ENCODE measurements at regions not wholly inside any gene's neighbourhood (a gene's known extent, or its start where the extent isn't known, plus 50 kb on each side); places are given as distances from the start of the nearest gene placed in this dataset.

- H3F3A ChIP-seq (ENCODE audit: low read depth) = no peaks in the 10 kb centered on the region
- no peaks in the 10 kb centered on the region for H3K79me2 ChIP-seq (ENCODE audit: insufficient read depth, low read length)
- H3K4me1 ChIP-seq (ENCODE audit: insufficient read depth, low read length, poor library complexity, severe bottlenecking) = no peaks in the 10 kb centered on the region
- no peak overlapping the region for H2AFZ ChIP-seq (ENCODE audit: low read length)
- TF ChIP-seq CTCF (conservative IDR thresholded peaks at IDR 0.05; ENCODE audit: low read length) (no peak), EZH2phosphoT487 (IDR thresholded peaks at IDR 0.05; ENCODE audit: borderline replicate concordance) (no peak)
- H3K4me2 ChIP-seq (ENCODE audit: low read depth, low read length, poor library complexity, severe bottlenecking) = no peak overlapping the region
- no peaks in the 10 kb centered on the region for H4K20me1 ChIP-seq (ENCODE audit: insufficient read depth, low read length, poor library complexity, severe bottlenecking)
- no peak overlapping the region for H3K9ac ChIP-seq (ENCODE audit: low read depth, low read length, poor library complexity, severe bottlenecking)
- no peaks in the 10 kb centered on the region for H3K36me3 ChIP-seq (ENCODE audit: insufficient read depth, low read length)
- no peaks in the 10 kb centered on the region for H3K9me3 ChIP-seq (ENCODE audit: insufficient read depth, low read depth, low read length)
- H3K9me2 ChIP-seq (replicated peaks; ENCODE audit: low read depth, low read length) = no peaks in the 10 kb centered on the region
- no peak overlapping the region for H3K4me3 ChIP-seq (ENCODE audit: low read length, poor library complexity, severe bottlenecking)
- H3K27me3 ChIP-seq (ENCODE audit: insufficient read depth, low read length, poor library complexity, severe bottlenecking) = peaks cover 5% of the 10 kb centered on the region
These were observed 123.2 kb upstream of the CYP1B1 start for GRCh38 chr2:38199127-38199526.

GRCh38 chr2:38194751-38195150 lies 118.8 kb upstream of the CYP1B1 start:
- peaks cover 5% of the 10 kb centered on the region for H3K27me3 ChIP-seq (ENCODE audit: insufficient read depth, low read length, poor library complexity, severe bottlenecking)
- no peak overlapping the region for H3K4me2 ChIP-seq (ENCODE audit: low read depth, low read length, poor library complexity, severe bottlenecking)
- no peak for TF ChIP-seq CTCF (conservative IDR thresholded peaks at IDR 0.05; ENCODE audit: low read length)
- TF ChIP-seq EZH2phosphoT487 (IDR thresholded peaks at IDR 0.05; ENCODE audit: borderline replicate concordance) = no peak
- no peaks in the 10 kb centered on the region for H3K36me3 ChIP-seq (ENCODE audit: insufficient read depth, low read length)
- no peaks in the 10 kb centered on the region for H3K9me2 ChIP-seq (replicated peaks; ENCODE audit: low read depth, low read length)
- H3K4me1 ChIP-seq (ENCODE audit: insufficient read depth, low read length, poor library complexity, severe bottlenecking) = peaks cover 9% of the 10 kb centered on the region
- no peaks in the 10 kb centered on the region for H4K20me1 ChIP-seq (ENCODE audit: insufficient read depth, low read length, poor library complexity, severe bottlenecking)
- H3F3A ChIP-seq (ENCODE audit: low read depth) = no peaks in the 10 kb centered on the region
- no peak overlapping the region for H2AFZ ChIP-seq (ENCODE audit: low read length)
- H3K9ac ChIP-seq (ENCODE audit: low read depth, low read length, poor library complexity, severe bottlenecking) = no peak overlapping the region
- no peaks in the 10 kb centered on the region for H3K9me3 ChIP-seq (ENCODE audit: insufficient read depth, low read depth, low read length)
- H3K79me2 ChIP-seq (ENCODE audit: insufficient read depth, low read length) = no peaks in the 10 kb centered on the region
- H3K4me3 ChIP-seq (ENCODE audit: low read length, poor library complexity, severe bottlenecking) = no peak overlapping the region

- no peak for TF ChIP-seq EZH2phosphoT487 (IDR thresholded peaks at IDR 0.05; ENCODE audit: borderline replicate concordance)
- TF ChIP-seq CTCF (conservative IDR thresholded peaks at IDR 0.05; ENCODE audit: low read length) = no peak
- no peak overlapping the region for H3K4me3 ChIP-seq (ENCODE audit: low read length, poor library complexity, severe bottlenecking)
- H2AFZ ChIP-seq (ENCODE audit: low read length) = no peak overlapping the region
- no peaks in the 10 kb centered on the region for H3K9me2 ChIP-seq (replicated peaks; ENCODE audit: low read depth, low read length)
- no peaks in the 10 kb centered on the region for H3K36me3 ChIP-seq (ENCODE audit: insufficient read depth, low read length)
- H3F3A ChIP-seq (ENCODE audit: low read depth) = no peaks in the 10 kb centered on the region
- no peaks in the 10 kb centered on the region for H3K9me3 ChIP-seq (ENCODE audit: insufficient read depth, low read depth, low read length)
- peaks cover 9% of the 10 kb centered on the region for H3K4me1 ChIP-seq (ENCODE audit: insufficient read depth, low read length, poor library complexity, severe bottlenecking)
- no peaks in the 10 kb centered on the region for H4K20me1 ChIP-seq (ENCODE audit: insufficient read depth, low read length, poor library complexity, severe bottlenecking)
- no peak overlapping the region for H3K4me2 ChIP-seq (ENCODE audit: low read depth, low read length, poor library complexity, severe bottlenecking)
- no peaks in the 10 kb centered on the region for H3K27me3 ChIP-seq (ENCODE audit: insufficient read depth, low read length, poor library complexity, severe bottlenecking)
- H3K9ac ChIP-seq (ENCODE audit: low read depth, low read length, poor library complexity, severe bottlenecking) = no peak overlapping the region
- H3K79me2 ChIP-seq (ENCODE audit: insufficient read depth, low read length) = no peaks in the 10 kb centered on the region
These were observed 117.0 kb upstream of the CYP1B1 start for GRCh38 chr2:38192976-38193375.

Measured in Loucy (cell line).